D721Med (cell line): ENCODE measurements at regions not wholly inside any gene's neighbourhood (a gene's known extent, or its start where the extent isn't known, plus 50 kb on each side); places are given as distances from the start of the nearest gene placed in this dataset.

Experiments
- DNase-seq: peaks from one replicate; pipeline ENCODE4 v3.0.0; 2011; ENCODE audit warnings: low spot score; ENCODE audit not compliant: insufficient read length
- FAIRE-seq: peaks from 2 replicates; lab custom pipeline; 2011; peaks lifted over from hg19 to GRCh38; lab: Jason Lieb, UNC
- CTCF ChIP-seq: IDR thresholded peaks from 2 replicates; pipeline ENCODE4 v1.5.1; 2012; ENCODE audit warnings: mild to moderate bottlenecking, control low read depth; ENCODE audit not compliant: insufficient read depth; ENCODE audit errors: missing control alignments

GRCh38 chr9:115665519-115665918 is 488.1 kb upstream of the PAPPA start:
- TF ChIP-seq CTCF, result no peak

GRCh38 chr9:115668521-115668920 is 485.1 kb upstream of the PAPPA start:
- no peak for TF ChIP-seq CTCF
- DNase-seq, result no peak
- FAIRE-seq, result no peak

More at GRCh38 chr9:115665519-115665918, 488.1 kb upstream of the PAPPA start:
- FAIRE-seq (no peak), DNase-seq (no peak)

GRCh38 chr9:115671236-115671962 is 482.2 kb upstream of the PAPPA start:
- FAIRE-seq (no peak), DNase-seq (no peak)
- TF ChIP-seq CTCF, result no peak

- no peak for DNase-seq
- FAIRE-seq, result no peak
- no peak for TF ChIP-seq CTCF
Observed at GRCh38 chr9:115671963-115672305, 481.7 kb upstream of the PAPPA start.

- no peak for DNase-seq
- no peak for TF ChIP-seq CTCF
- no peak for FAIRE-seq
Observed at GRCh38 chr9:115672477-115673316, 480.9 kb upstream of the PAPPA start.

GRCh38 chr9:115673599-115673998 is 480.0 kb upstream of the PAPPA start:
- no peak for TF ChIP-seq CTCF
- FAIRE-seq (no peak), DNase-seq (no peak)

GRCh38 chr9:115674091-115674490 is 479.5 kb upstream of the PAPPA start:
- DNase-seq, result no peak

More at GRCh38 chr9:115674091-115674490, 479.5 kb upstream of the PAPPA start:
- no peak for FAIRE-seq
- no peak for TF ChIP-seq CTCF
